HEK293 (cell line): ENCODE measurements at regions not wholly inside any gene's neighbourhood (a gene's known extent, or its start where the extent isn't known, plus 50 kb on each side); places are given as distances from the start of the nearest gene placed in this dataset.

Experiments used
- CTCF ChIP-seq: fragments of 450-650 bp; formaldehyde crosslinking; IDR thresholded peaks from 2 replicates; pipeline ENCODE4 v1.5.1; 2016; ENCODE audit warnings: missing biosample characterization, missing genetic modification characterization
- MEIS1 ChIP-seq: sonication (generic); formaldehyde crosslinking; IDR thresholded peaks from 2 replicates; pipeline ENCODE4 v1.8.1; 2022; ENCODE audit warnings: missing genetic modification reagents, mild to moderate bottlenecking, borderline replicate concordance
- PRDM10 ChIP-seq: fragments of 450-650 bp; formaldehyde crosslinking; IDR thresholded peaks from 2 replicates; pipeline ENCODE4 v1.5.1; 2016; ENCODE audit warnings: missing biosample characterization, missing genetic modification characterization
- TRIM28 ChIP-seq: IDR thresholded peaks from 2 replicates; pipeline ENCODE4 v1.6.1; 2011; ENCODE audit warnings: low read length, control low read depth, borderline replicate concordance
- TSHZ1 ChIP-seq: fragments of 450-650 bp; formaldehyde crosslinking; IDR thresholded peaks from 2 replicates; pipeline ENCODE4 v1.5.1; 2016; ENCODE audit warnings: missing biosample characterization, missing genetic modification characterization, borderline replicate concordance
- YY1 ChIP-seq: fragments of 450-650 bp; formaldehyde crosslinking; IDR thresholded peaks from 2 replicates; pipeline ENCODE4 v1.5.1; 2018; ENCODE audit warnings: missing biosample characterization, missing genetic modification characterization
- ZBTB21 ChIP-seq: fragments of 450-650 bp; formaldehyde crosslinking; IDR thresholded peaks from 2 replicates; pipeline ENCODE4 v1.5.1; 2017; ENCODE audit warnings: missing biosample characterization, missing genetic modification characterization
- ZNF473 ChIP-seq: fragments of 450-650 bp; formaldehyde crosslinking; IDR thresholded peaks from 2 replicates; pipeline ENCODE4 v1.5.1; 2017; ENCODE audit warnings: missing biosample characterization, missing genetic modification characterization
- ZNF555 ChIP-seq: fragments of 450-650 bp; formaldehyde crosslinking; conservative IDR thresholded peaks from 2 replicates; pipeline ENCODE4 v1.5.1; 2017; ENCODE audit warnings: missing biosample characterization, mild to moderate bottlenecking, missing genetic modification characterization, inconsistent platforms
- ZNF626 ChIP-seq: fragments of 450-650 bp; sonication (Bioruptor Pico); formaldehyde crosslinking; IDR thresholded peaks from 2 replicates; pipeline ENCODE4 v1.5.1; 2018; ENCODE audit warnings: missing biosample characterization, missing genetic modification characterization, inconsistent platforms
- ZNF777 ChIP-seq: fragments of 450-650 bp; formaldehyde crosslinking; IDR thresholded peaks from 2 replicates; pipeline ENCODE4 v1.5.1; 2017; ENCODE audit warnings: missing biosample characterization, missing genetic modification characterization, borderline replicate concordance
- TF ChIP-seq, protein P1 (sequence below): sonication (generic); formaldehyde crosslinking; IDR thresholded peaks from 2 replicates; pipeline ENCODE4 v1.8.1; 2022; ENCODE audit warnings: mild to moderate bottlenecking, moderate library complexity, missing genetic modification reagents
- TF ChIP-seq, protein P2 (sequence below): fragments of 450-650 bp; formaldehyde crosslinking; IDR thresholded peaks from 2 replicates; pipeline ENCODE4 v1.5.0; 2017; ENCODE audit warnings: missing biosample characterization, missing genetic modification characterization, borderline replicate concordance
- TF ChIP-seq, protein P3 (sequence below): fragments of 450-650 bp; formaldehyde crosslinking; optimal IDR thresholded peaks from 2 replicates; pipeline ENCODE3; 2016; ENCODE audit warnings: missing biosample characterization, mild to moderate bottlenecking, missing genetic modification characterization

- TF ChIP-seq TSHZ1 (no peak), CTCF (tag by site-specific recombination) (no peak), ZNF777 (tag by site-specific recombination) (no peak), PRDM10 (tag by site-specific recombination) (no peak), MEIS1 (CRISPR knock-in tag) (no peak), ZNF473 (tag by site-specific recombination) (no peak), ZNF555 (tag by site-specific recombination) (no peak), ZNF626 (no peak), YY1 (tag by site-specific recombination) (no peak), TRIM28 (no peak), ZBTB21 (tag by site-specific recombination) (no peak)
- TF ChIP-seq, protein P1, sequence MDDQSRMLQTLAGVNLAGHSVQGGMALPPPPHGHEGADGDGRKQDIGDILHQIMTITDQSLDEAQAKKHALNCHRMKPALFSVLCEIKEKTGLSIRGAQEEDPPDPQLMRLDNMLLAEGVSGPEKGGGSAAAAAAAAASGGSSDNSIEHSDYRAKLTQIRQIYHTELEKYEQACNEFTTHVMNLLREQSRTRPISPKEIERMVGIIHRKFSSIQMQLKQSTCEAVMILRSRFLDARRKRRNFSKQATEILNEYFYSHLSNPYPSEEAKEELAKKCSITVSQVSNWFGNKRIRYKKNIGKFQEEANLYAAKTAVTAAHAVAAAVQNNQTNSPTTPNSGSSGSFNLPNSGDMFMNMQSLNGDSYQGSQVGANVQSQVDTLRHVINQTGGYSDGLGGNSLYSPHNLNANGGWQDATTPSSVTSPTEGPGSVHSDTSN (CRISPR knock-in tag) = no peak
- TF ChIP-seq, protein P2, sequence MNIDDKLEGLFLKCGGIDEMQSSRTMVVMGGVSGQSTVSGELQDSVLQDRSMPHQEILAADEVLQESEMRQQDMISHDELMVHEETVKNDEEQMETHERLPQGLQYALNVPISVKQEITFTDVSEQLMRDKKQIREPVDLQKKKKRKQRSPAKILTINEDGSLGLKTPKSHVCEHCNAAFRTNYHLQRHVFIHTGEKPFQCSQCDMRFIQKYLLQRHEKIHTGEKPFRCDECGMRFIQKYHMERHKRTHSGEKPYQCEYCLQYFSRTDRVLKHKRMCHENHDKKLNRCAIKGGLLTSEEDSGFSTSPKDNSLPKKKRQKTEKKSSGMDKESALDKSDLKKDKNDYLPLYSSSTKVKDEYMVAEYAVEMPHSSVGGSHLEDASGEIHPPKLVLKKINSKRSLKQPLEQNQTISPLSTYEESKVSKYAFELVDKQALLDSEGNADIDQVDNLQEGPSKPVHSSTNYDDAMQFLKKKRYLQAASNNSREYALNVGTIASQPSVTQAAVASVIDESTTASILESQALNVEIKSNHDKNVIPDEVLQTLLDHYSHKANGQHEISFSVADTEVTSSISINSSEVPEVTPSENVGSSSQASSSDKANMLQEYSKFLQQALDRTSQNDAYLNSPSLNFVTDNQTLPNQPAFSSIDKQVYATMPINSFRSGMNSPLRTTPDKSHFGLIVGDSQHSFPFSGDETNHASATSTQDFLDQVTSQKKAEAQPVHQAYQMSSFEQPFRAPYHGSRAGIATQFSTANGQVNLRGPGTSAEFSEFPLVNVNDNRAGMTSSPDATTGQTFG (tag by site-specific recombination) = no peak
- TF ChIP-seq, protein P3, sequence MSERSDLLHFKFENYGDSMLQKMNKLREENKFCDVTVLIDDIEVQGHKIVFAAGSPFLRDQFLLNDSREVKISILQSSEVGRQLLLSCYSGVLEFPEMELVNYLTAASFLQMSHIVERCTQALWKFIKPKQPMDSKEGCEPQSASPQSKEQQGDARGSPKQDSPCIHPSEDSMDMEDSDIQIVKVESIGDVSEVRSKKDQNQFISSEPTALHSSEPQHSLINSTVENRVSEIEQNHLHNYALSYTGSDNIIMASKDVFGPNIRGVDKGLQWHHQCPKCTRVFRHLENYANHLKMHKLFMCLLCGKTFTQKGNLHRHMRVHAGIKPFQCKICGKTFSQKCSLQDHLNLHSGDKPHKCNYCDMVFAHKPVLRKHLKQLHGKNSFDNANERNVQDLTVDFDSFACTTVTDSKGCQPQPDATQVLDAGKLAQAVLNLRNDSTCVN (tag by site-specific recombination) = no peak
Measured at GRCh38 chr7:118855290-118855689, 630.8 kb downstream of the ANKRD7 start.
